BE2C (cell line): ENCODE measurements at regions not wholly inside any gene's neighbourhood (a gene's known extent, or its start where the extent isn't known, plus 50 kb on each side); places are given as distances from the start of the nearest gene placed in this dataset.

Experiments used
- DNase-seq: peaks from one replicate; pipeline ENCODE4 v3.0.0-alpha.2; 2020
- H3K27me3 ChIP-seq: fragments of 250-450 bp; sonication (Bioruptor Pico); 2 replicates; pipeline ENCODE4 v1.5.1; 2020; ENCODE audit warnings: mild to moderate bottlenecking
- H3K36me3 ChIP-seq: fragments of 250-450 bp; sonication (Bioruptor Pico); 2 replicates; pipeline ENCODE4 v1.5.1; 2020; ENCODE audit warnings: mild to moderate bottlenecking
- H3K4me1 ChIP-seq: fragments of 250-450 bp; sonication (Bioruptor Pico); 2 replicates; pipeline ENCODE4 v1.5.1; 2020
- H3K4me3 ChIP-seq: 2 replicates; pipeline ENCODE4 v1.5.1; 2011; ENCODE audit warnings: low read depth, low read length
- H3K9me3 ChIP-seq: fragments of 250-450 bp; sonication (Bioruptor Pico); 2 replicates; pipeline ENCODE4 v1.5.1; 2020
- TF ChIP-seq, protein P1 (sequence below): IDR thresholded peaks from 2 replicates; pipeline ENCODE4 v1.5.1; 2012; ENCODE audit warnings: mild to moderate bottlenecking, low read depth, low read length

DNA sequence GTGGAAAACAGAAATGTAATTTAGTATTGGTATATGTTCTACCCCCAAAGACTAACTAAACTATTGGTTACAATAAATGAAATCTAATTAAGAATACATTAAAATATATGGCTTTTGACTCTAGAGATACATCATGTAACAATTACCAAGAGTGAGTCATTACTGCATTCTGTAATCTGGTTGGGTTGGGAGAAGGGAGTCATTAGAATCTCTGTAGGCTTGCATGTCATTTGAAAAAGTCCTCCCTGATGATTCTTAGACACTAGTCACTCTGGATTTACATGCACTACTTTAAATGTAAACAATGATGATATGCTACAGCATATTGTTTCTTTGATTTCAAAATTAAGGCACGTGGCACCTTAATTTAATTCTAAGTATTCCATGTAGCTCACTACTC is 293.4 kb upstream of the CHST9 start:
- Histone ChIP-seq H3K9me3 (no peaks in the 10 kb centered on the region), H3K36me3 (no peaks in the 10 kb centered on the region), H3K27me3 (no peaks in the 10 kb centered on the region), H3K4me3 (no peak overlapping the region), H3K4me1 (no peaks in the 10 kb centered on the region)
- TF ChIP-seq, protein P1, sequence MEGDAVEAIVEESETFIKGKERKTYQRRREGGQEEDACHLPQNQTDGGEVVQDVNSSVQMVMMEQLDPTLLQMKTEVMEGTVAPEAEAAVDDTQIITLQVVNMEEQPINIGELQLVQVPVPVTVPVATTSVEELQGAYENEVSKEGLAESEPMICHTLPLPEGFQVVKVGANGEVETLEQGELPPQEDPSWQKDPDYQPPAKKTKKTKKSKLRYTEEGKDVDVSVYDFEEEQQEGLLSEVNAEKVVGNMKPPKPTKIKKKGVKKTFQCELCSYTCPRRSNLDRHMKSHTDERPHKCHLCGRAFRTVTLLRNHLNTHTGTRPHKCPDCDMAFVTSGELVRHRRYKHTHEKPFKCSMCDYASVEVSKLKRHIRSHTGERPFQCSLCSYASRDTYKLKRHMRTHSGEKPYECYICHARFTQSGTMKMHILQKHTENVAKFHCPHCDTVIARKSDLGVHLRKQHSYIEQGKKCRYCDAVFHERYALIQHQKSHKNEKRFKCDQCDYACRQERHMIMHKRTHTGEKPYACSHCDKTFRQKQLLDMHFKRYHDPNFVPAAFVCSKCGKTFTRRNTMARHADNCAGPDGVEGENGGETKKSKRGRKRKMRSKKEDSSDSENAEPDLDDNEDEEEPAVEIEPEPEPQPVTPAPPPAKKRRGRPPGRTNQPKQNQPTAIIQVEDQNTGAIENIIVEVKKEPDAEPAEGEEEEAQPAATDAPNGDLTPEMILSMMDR, result no peak
- DNase-seq, result no peak

DNA sequence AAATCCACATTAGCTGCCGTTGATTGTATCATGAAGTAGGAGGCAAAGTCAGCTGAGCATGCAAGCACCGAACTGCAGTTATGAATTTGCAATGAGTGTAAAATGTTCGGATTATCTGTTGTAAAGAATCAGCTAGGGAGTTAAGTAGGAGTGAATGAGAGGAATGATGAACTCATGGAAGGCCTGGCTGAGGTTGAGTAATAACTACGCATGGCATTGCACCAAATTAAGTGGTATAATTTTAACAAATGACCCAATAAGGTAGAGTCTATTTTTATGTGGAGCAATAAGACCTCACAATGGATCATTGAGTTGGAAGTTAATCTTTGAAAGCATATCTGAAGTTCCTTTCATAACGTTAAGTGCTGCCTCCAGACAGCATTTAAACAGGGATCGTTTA is 288.2 kb upstream of the CHST9 start:
- TF ChIP-seq, protein P1, result no peak
- no peaks in the 10 kb centered on the region for H3K9me3 ChIP-seq
- H3K27me3 ChIP-seq, result no peaks in the 10 kb centered on the region
- no peak overlapping the region for H3K4me3 ChIP-seq
- DNase-seq, result no peak
- H3K36me3 ChIP-seq, result no peaks in the 10 kb centered on the region
- H3K4me1 ChIP-seq, result no peaks in the 10 kb centered on the region

DNA sequence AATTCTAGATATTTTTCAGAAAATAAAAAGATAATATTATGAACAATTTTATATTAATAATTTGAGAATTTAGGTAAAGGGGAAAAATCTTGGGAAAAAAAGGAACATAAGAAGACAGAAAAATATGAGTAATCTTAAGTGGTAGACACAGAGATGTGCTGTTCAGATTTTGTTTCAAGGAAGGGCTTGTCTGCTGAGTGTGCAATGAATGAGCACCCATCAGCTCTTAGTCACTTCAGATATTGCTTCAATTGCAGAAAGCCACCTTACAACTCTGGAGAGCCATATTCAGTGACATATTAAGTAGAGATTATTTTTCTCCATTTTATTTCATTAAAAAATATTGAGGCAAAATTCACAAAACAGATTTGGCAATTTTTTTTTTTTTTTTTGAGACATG is 282.0 kb upstream of the CHST9 start:
- DNase-seq, result no peak
- TF ChIP-seq, protein P1, result no peak
- H3K36me3 ChIP-seq, result no peaks in the 10 kb centered on the region
- no peaks in the 10 kb centered on the region for H3K27me3 ChIP-seq
- no peaks in the 10 kb centered on the region for H3K9me3 ChIP-seq
- H3K4me3 ChIP-seq, result no peak overlapping the region
- no peaks in the 10 kb centered on the region for H3K4me1 ChIP-seq

DNA sequence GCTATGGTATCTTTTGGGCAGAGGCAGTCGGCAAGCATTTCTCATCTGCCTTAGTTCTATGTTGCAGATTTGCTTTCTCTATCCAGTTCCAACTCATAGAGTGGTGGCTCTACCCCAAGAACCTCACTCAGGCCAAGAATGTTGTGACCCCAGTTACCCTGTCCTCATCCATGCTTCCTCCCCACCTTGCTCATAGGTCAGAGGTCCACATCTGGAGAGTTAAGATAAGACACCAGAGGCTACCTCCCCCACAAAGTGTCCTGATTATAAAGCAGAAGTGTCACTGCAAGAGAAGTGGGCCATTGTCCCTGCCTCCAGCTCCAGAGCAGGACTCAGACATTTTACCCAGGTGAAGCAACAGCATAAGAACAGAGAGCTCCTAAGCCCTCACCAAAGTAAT is 276.8 kb upstream of the CHST9 start:
- TF ChIP-seq, protein P1, result no peak
- H3K4me3 ChIP-seq, result no peak overlapping the region
- no peaks in the 10 kb centered on the region for H3K36me3 ChIP-seq
- H3K27me3 ChIP-seq, result no peaks in the 10 kb centered on the region
- no peaks in the 10 kb centered on the region for H3K4me1 ChIP-seq
- H3K9me3 ChIP-seq, result no peaks in the 10 kb centered on the region
- no peak for DNase-seq

DNA sequence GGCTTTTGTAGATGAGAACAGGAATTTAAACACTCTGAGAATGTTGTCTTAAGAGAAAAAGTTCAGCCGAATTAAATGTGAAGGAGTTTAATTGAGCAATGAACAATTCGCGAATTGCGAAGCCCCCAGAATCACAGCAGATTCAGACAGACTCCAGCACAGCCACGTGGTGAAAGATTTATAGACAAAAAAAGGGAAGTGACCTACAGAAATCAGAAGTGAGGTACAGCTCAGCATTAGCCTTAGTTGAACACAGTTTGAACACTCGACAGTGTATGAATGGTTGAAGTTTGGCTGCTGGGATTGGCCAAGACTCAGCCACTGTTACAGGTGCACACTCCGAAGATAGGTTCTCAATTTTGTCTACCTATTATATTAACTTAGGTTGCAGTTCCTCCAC is 264.0 kb upstream of the CHST9 start:
- Histone ChIP-seq H3K27me3 (no peaks in the 10 kb centered on the region), H3K36me3 (no peaks in the 10 kb centered on the region), H3K9me3 (no peaks in the 10 kb centered on the region), H3K4me3 (no peak overlapping the region), H3K4me1 (no peaks in the 10 kb centered on the region)
- no peak for DNase-seq
- TF ChIP-seq, protein P1, result no peak

DNA sequence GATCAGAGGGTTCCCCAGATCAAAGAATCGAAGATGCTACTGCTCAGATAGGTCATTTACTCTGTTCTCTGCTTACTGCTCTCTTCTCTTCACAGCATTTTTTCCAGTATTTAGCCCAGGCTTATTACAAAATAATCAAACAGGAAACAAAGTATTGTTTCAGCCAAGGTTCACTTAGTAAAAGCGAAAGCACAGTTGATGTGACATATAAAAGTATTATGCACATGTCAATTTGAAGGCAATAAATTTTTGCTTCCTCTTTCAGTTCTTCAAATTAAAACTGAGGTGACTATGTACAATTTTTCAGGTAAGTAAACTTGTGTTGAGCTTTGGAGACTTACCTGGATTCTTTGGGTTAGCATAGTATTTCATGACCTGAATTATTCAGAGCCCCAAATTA is 262.8 kb upstream of the CHST9 start:
- TF ChIP-seq, protein P1, result no peak
- Histone ChIP-seq H3K27me3 (no peaks in the 10 kb centered on the region), H3K9me3 (no peaks in the 10 kb centered on the region), H3K4me1 (no peaks in the 10 kb centered on the region), H3K36me3 (no peaks in the 10 kb centered on the region), H3K4me3 (no peak overlapping the region)
- DNase-seq, result no peak
